Caco-2 (cell line): ENCODE measurements at regions not wholly inside any gene's neighbourhood (a gene's known extent, or its start where the extent isn't known, plus 50 kb on each side); places are given as distances from the start of the nearest gene placed in this dataset.

Source experiments
- BruUV-seq: library from RNA; stranded (reverse); fragments of 400-500 nt; replicated peaks from 2 replicates; lab custom pipeline; 2021; lab: Mats Ljungman, UMichigan
- CTCF ChIA-PET: fragments of 300-600 bp; sonication (Branson Sonifier 250); formaldehyde crosslinking; loops from one replicate; lab custom pipeline; 2022; ENCODE audit warnings: antibody characterized with exemption; lab: Charles Lee
- POLR2A ChIA-PET: fragments of 300-600 bp; sonication (Branson Sonifier 250); formaldehyde crosslinking; loops from one replicate; lab custom pipeline; 2022; ENCODE audit warnings: antibody characterized with exemption; lab: Charles Lee
- DNase-seq, 2 experiments: peaks; one replicate each; pipeline versions ENCODE4 v3.0.0 to v3.0.0-alpha.2; 2020 to 2022
- H3K27me3 ChIP-seq: replicated peaks from 2 replicates; pipeline ENCODE4 v1.6.0; 2011; ENCODE audit warnings: low read length; ENCODE audit not compliant: control insufficient read depth, insufficient read depth
- H3K36me3 ChIP-seq: 2 replicates; pipeline ENCODE4 v1.5.1; 2011; ENCODE audit warnings: low read length; ENCODE audit not compliant: control insufficient read depth, insufficient read depth
- H3K4me1 ChIP-seq: fragments of 250-450 bp; sonication (Bioruptor Pico); 2 replicates; pipeline ENCODE4 v1.5.1; 2020; ENCODE audit warnings: mild to moderate bottlenecking
- H3K4me3 ChIP-seq: 2 replicates; pipeline ENCODE4 v1.5.1; 2011; ENCODE audit warnings: low read depth, mild to moderate bottlenecking, control low read depth, low read length
- H3K9me3 ChIP-seq: fragments of 250-450 bp; sonication (Bioruptor Pico); 2 replicates; pipeline ENCODE4 v1.5.1; 2020; ENCODE audit warnings: mild to moderate bottlenecking, moderate library complexity
- H3K27ac Mint-ChIP-seq: one replicate; pipeline ENCODE4 v1.8.0; 2022; ENCODE audit warnings: mixed read lengths; ENCODE audit not compliant: unreplicated experiment
- H3K27me3 Mint-ChIP-seq: one replicate; pipeline ENCODE4 v1.8.0; 2022; ENCODE audit warnings: mixed read lengths; ENCODE audit not compliant: insufficient read depth, unreplicated experiment
- H3K36me3 Mint-ChIP-seq: one replicate; pipeline ENCODE4 v1.8.0; 2022; ENCODE audit warnings: mild to moderate bottlenecking, mixed read lengths; ENCODE audit not compliant: insufficient read depth, unreplicated experiment
- H3K4me1 Mint-ChIP-seq: one replicate; pipeline ENCODE4 v1.8.0; 2022; ENCODE audit warnings: low read depth, mixed read lengths; ENCODE audit not compliant: unreplicated experiment
- H3K4me3 Mint-ChIP-seq: one replicate; pipeline ENCODE4 v1.8.0; 2022; ENCODE audit warnings: mild to moderate bottlenecking, moderate library complexity, mixed read lengths; ENCODE audit not compliant: unreplicated experiment
- H3K9me3 Mint-ChIP-seq: one replicate; pipeline ENCODE4 v1.8.0; 2022; ENCODE audit warnings: mixed read lengths; ENCODE audit not compliant: unreplicated experiment
- CTCF ChIP-seq, 2 experiments: fragments of 200-600 bp in 1 of 2; IDR thresholded peaks; 1 replicate in 1 of 2; 2 replicates in 1 of 2; pipeline versions ENCODE4 v1.5.1 to v1.8.0; 2011 to 2022; ENCODE audit warnings: antibody characterized with exemption in 1 of 2, control low read depth in 1 of 2, inconsistent platforms in 1 of 2, low read depth in 1 of 2, low read length in 1 of 2, mild to moderate bottlenecking in 1 of 2, moderate library complexity in 1 of 2; ENCODE audit not compliant: insufficient read depth in 1 of 2, severe bottlenecking in 1 of 2, unreplicated experiment in 1 of 2
- intact Hi-C: fragments of 100-400 bp; cut with micrococcal nuclease; formaldehyde crosslinking; loops from one replicate; pipeline ENCODE4 v1.10.0; 2022; ENCODE audit not compliant: unreplicated experiment

DNA sequence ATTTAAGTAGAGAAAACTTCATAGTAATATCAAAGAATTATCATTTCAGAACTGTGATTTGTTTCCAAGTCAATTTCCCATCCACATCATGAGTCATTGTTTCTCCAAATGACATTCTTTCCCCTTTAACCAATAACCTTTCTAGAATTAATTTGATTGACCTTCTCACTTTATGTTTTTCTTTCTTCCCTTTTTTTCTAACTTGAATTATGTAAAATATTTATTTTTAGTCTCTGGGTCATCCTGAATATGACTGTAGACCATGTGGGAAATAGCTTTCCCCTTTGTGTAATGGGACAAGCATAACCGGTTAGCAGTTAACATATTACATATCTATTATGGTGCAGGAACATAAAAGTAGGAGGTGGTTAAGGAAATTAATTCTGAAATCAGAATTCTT lies 291.1 kb downstream of the GJA1 start:
- BruUV-seq = no TSS peak
- no peaks in the 10 kb centered on the region for H3K27me3 Mint-ChIP-seq
- intact Hi-C loops = loop anchor here (1.0 kb wide), 1 partner anchor 22 kb away; no protein-coding TSS in a partner anchor

GRCh38 chr6:121730616-121731015 lies 295.2 kb downstream of the GJA1 start:
- no peaks in the 10 kb centered on the region for H3K4me1 Mint-ChIP-seq
- ChIA-PET CTCF (no interaction called here), POLR2A (no interaction called here)
- H3K4me1 ChIP-seq = no peaks in the 10 kb centered on the region
- no peaks in the 10 kb centered on the region for H3K27me3 Mint-ChIP-seq
- H3K36me3 ChIP-seq = no peaks in the 10 kb centered on the region
- no peak overlapping the region for H3K27ac Mint-ChIP-seq
- no peak for DNase-seq
- peaks cover 6% of the 10 kb centered on the region for H3K9me3 ChIP-seq
- no peaks in the 10 kb centered on the region for H3K36me3 Mint-ChIP-seq
- H3K27me3 ChIP-seq = no peaks in the 10 kb centered on the region
- intact Hi-C loops = no loop called here
- H3K9me3 Mint-ChIP-seq = peaks cover 10% of the 10 kb centered on the region
- BruUV-seq = no TSS peak
- no peak overlapping the region for H3K4me3 ChIP-seq
- no peak overlapping the region for H3K4me3 Mint-ChIP-seq
- no peak for TF ChIP-seq CTCF (IDR thresholded peaks at IDR 0.05; ENCODE audit: insufficient read depth in 1 of 2, low read depth in 1 of 2, low read length in 1 of 2, severe bottlenecking in 1 of 2, unreplicated experiment in 1 of 2)

More for the DNA sequence above, 291.1 kb downstream of the GJA1 start:
- H3K4me3 ChIP-seq = no peak overlapping the region
- no peak overlapping the region for H3K4me3 Mint-ChIP-seq
- peaks cover 6% of the 10 kb centered on the region; the same call in 1 of the 2 replicates for H3K9me3 ChIP-seq
- H3K4me1 ChIP-seq = no peaks in the 10 kb centered on the region
- H3K36me3 ChIP-seq = no peaks in the 10 kb centered on the region
- H3K36me3 Mint-ChIP-seq = no peaks in the 10 kb centered on the region
- H3K27me3 ChIP-seq = no peaks in the 10 kb centered on the region
- H3K27ac Mint-ChIP-seq = no peak overlapping the region
- no peak for TF ChIP-seq CTCF (IDR thresholded peaks at IDR 0.05; ENCODE audit: insufficient read depth in 1 of 2, low read depth in 1 of 2, low read length in 1 of 2, severe bottlenecking in 1 of 2, unreplicated experiment in 1 of 2)
- CTCF ChIA-PET = no interaction called here
- peaks cover 10% of the 10 kb centered on the region for H3K9me3 Mint-ChIP-seq
- no peak for DNase-seq
- H3K4me1 Mint-ChIP-seq = no peaks in the 10 kb centered on the region
- POLR2A ChIA-PET = no interaction called here

GRCh38 chr6:121731381-121731780 lies 295.9 kb downstream of the GJA1 start:
- no peak overlapping the region for H3K27ac Mint-ChIP-seq
- no peaks in the 10 kb centered on the region for H3K36me3 ChIP-seq
- POLR2A ChIA-PET = no interaction called here
- H3K4me3 ChIP-seq = no peak overlapping the region
- peaks cover 6% of the 10 kb centered on the region for H3K9me3 ChIP-seq
- H3K9me3 Mint-ChIP-seq = peaks cover 10% of the 10 kb centered on the region
- H3K27me3 Mint-ChIP-seq = no peaks in the 10 kb centered on the region
- CTCF ChIA-PET = no interaction called here
- no peak for DNase-seq
- H3K4me1 Mint-ChIP-seq = no peaks in the 10 kb centered on the region
- no peak for TF ChIP-seq CTCF (IDR thresholded peaks at IDR 0.05; ENCODE audit: insufficient read depth in 1 of 2, low read depth in 1 of 2, low read length in 1 of 2, severe bottlenecking in 1 of 2, unreplicated experiment in 1 of 2)
- BruUV-seq = no TSS peak
- H3K36me3 Mint-ChIP-seq = no peaks in the 10 kb centered on the region
- H3K4me3 Mint-ChIP-seq = no peak overlapping the region
- no peaks in the 10 kb centered on the region for H3K4me1 ChIP-seq
- intact Hi-C loops = no loop called here
- H3K27me3 ChIP-seq = no peaks in the 10 kb centered on the region
